ENCODE measurements at regions not wholly inside any gene's neighbourhood (a gene's known extent, or its start where the extent isn't known, plus 50 kb on each side); places are given as distances from the start of the nearest gene placed in this dataset.

DNA sequence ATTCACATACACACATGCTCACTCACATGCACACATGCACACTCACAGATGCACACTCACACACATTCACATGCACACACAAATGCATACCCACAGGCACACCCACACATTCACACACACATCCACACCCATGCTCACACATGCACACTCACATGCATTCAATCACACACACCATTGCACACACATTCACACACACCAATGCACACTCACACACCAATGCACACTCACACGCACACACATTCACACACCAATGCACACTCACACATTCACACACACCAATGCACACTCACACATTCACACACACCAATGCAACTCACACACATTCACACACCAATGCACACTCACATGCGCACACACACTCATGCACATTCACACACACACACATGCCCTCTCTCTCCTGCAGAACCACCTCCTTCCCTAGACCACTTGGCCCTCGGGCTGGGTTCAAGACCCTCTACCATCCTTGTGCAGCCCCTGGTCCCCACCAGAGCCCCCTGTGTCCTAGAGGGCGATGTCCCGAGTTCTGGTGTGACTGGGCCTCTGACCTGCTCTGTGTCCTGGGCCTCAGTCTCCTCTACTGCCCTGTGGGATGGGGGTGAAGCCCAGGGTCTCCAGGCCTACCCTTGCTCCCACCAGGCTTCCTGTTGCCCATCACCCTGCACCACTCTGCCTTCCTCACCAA is 139.0 kb downstream of the OLFM1 start:
- no peak overlapping the region for H2AFZ ChIP-seq (replicated peaks)
- Mint-ChIP-seq H3K27me3 (ENCODE audit: insufficient read depth, low read depth) (peaks cover 10% of the 10 kb centered on the region), H3K4me3 (no peak overlapping the region), H3K4me1 (peaks cover 19% of the 10 kb centered on the region), H3K9me3 (no peaks in the 10 kb centered on the region), H3K27ac (no peak overlapping the region), H3K36me3 (no peaks in the 10 kb centered on the region)
- H3K27ac ChIP-seq = no peak overlapping the region
- H3K4me3 ChIP-seq = no peak overlapping the region
- no peak for DNase-seq (ENCODE audit: low spot score)
- no peak overlapping the region for H3K4me2 ChIP-seq
- H3K79me2 ChIP-seq (ENCODE audit: low read depth) = no peaks in the 10 kb centered on the region
- no peaks in the 10 kb centered on the region for H4K20me1 ChIP-seq (ENCODE audit: low read depth)
- no peaks in the 10 kb centered on the region for H3K9me3 ChIP-seq (ENCODE audit: low read depth)
- H3K36me3 ChIP-seq = no peaks in the 10 kb centered on the region
- H3F3A ChIP-seq (ENCODE audit: low read depth) = peaks cover 18% of the 10 kb centered on the region
- no peak overlapping the region for H3K9ac ChIP-seq
- TF ChIP-seq, protein P1, sequence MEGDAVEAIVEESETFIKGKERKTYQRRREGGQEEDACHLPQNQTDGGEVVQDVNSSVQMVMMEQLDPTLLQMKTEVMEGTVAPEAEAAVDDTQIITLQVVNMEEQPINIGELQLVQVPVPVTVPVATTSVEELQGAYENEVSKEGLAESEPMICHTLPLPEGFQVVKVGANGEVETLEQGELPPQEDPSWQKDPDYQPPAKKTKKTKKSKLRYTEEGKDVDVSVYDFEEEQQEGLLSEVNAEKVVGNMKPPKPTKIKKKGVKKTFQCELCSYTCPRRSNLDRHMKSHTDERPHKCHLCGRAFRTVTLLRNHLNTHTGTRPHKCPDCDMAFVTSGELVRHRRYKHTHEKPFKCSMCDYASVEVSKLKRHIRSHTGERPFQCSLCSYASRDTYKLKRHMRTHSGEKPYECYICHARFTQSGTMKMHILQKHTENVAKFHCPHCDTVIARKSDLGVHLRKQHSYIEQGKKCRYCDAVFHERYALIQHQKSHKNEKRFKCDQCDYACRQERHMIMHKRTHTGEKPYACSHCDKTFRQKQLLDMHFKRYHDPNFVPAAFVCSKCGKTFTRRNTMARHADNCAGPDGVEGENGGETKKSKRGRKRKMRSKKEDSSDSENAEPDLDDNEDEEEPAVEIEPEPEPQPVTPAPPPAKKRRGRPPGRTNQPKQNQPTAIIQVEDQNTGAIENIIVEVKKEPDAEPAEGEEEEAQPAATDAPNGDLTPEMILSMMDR (IDR thresholded peaks at IDR 0.05) = no peak
- no peak for TF ChIP-seq EZH2phosphoT487 (IDR thresholded peaks at IDR 0.05)
- no peak for TF ChIP-seq EZH2 (IDR thresholded peaks at IDR 0.05)
- H3K4me1 ChIP-seq = peaks cover 27% of the 10 kb centered on the region
- no peaks in the 10 kb centered on the region for H3K27me3 ChIP-seq

DNA sequence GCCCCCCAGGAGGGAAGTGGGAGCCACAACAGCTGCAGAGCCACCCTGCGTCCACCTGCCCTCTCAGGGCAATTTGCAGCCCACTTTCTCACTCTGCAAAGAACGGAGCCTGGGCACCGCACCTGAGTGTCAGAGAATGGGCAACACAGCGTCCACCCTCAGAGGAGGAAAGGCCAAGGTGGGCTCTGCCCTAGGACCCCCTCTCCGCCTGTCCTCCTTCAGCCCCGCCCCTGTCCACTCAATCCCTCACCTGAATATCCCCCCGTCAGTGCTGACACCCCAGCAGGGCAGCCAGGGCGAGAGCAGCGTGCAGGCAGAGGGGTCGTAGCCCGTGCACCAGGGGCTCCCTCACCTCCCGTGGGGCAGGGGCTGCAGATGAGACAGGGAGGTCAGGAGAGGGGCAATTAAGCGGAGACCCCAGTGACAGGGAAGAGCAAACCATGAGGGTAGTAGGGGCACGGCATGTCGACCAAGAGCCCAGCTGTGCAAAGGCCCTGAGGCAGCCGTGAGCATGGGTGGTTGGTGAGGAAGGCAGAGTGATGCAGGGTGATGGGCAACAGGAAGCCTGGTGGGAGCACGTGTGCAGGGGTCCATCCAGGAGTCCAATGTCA is 140.3 kb downstream of the OLFM1 start:
- Mint-ChIP-seq H3K4me3 (no peak overlapping the region), H3K27me3 (ENCODE audit: insufficient read depth, low read depth) (peaks cover 12% of the 10 kb centered on the region), H3K27ac (no peak overlapping the region), H3K4me1 (peaks cover 13% of the 10 kb centered on the region), H3K36me3 (no peaks in the 10 kb centered on the region), H3K9me3 (no peaks in the 10 kb centered on the region)
- Histone ChIP-seq H3K9ac (no peak overlapping the region), H2AFZ (replicated peaks) (no peak overlapping the region), H3K4me3 (no peak overlapping the region), H3K9me3 (ENCODE audit: low read depth) (no peaks in the 10 kb centered on the region), H4K20me1 (ENCODE audit: low read depth) (no peaks in the 10 kb centered on the region), H3K4me1 (peaks cover 20% of the 10 kb centered on the region), H3K27ac (no peak overlapping the region), H3K4me2 (no peak overlapping the region), H3K36me3 (no peaks in the 10 kb centered on the region), H3F3A (ENCODE audit: low read depth) (peaks cover 16% of the 10 kb centered on the region), H3K79me2 (ENCODE audit: low read depth) (no peaks in the 10 kb centered on the region), H3K27me3 (no peaks in the 10 kb centered on the region)
- TF ChIP-seq EZH2 (IDR thresholded peaks at IDR 0.05) = no peak
- TF ChIP-seq EZH2phosphoT487 (IDR thresholded peaks at IDR 0.05) = no peak
- TF ChIP-seq, protein P1 (IDR thresholded peaks at IDR 0.05) = no peak
- DNase-seq (ENCODE audit: low spot score) = no peak

DNA sequence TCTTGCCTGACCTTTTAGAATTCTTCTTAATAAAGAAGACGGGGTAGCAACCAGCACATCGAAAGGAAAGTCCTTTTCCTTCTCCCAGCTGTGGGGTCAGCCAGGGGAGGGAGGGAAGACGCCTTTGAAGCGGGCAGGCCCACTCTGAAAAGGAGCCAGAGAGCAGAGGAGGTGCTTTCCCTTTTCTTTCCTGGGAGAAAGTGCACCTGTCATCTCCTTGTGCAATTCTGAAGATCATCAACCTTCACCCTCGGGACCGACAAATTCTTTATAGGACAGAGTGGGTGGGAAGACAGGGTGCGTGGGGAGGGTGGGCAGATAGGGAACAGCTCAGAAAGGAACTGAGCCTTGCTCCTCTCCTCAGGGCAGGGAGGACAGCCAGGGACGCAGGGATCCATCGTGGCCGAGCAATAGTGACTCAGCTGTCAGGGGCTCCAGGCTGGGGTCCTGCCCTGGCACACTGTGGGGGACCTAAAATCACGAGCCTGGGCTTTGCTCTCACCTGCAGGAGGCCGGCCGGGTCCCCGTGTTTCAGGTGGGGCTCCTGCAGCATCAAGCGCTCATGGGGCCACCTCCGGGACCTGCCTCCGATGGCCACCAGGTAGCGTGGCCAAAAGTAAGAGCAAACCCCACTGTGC is 141.0 kb downstream of the OLFM1 start:
- Mint-ChIP-seq H3K27me3 (ENCODE audit: insufficient read depth, low read depth) (peaks cover 9% of the 10 kb centered on the region), H3K4me3 (no peak overlapping the region), H3K36me3 (no peaks in the 10 kb centered on the region), H3K9me3 (peaks cover 2% of the 10 kb centered on the region), H3K27ac (no peak overlapping the region), H3K4me1 (peaks cover 6% of the 10 kb centered on the region)
- Histone ChIP-seq H3F3A (ENCODE audit: low read depth) (peaks cover 13% of the 10 kb centered on the region), H3K27me3 (no peaks in the 10 kb centered on the region), H3K9me3 (ENCODE audit: low read depth) (no peaks in the 10 kb centered on the region), H3K4me2 (no peak overlapping the region), H3K36me3 (no peaks in the 10 kb centered on the region), H4K20me1 (ENCODE audit: low read depth) (no peaks in the 10 kb centered on the region), H3K27ac (no peak overlapping the region), H3K79me2 (ENCODE audit: low read depth) (no peaks in the 10 kb centered on the region), H2AFZ (replicated peaks) (no peak overlapping the region), H3K4me3 (no peak overlapping the region), H3K4me1 (peaks cover 13% of the 10 kb centered on the region), H3K9ac (no peak overlapping the region)
- no peak for DNase-seq (ENCODE audit: low spot score)
- TF ChIP-seq, protein P1 (IDR thresholded peaks at IDR 0.05) = no peak
- no peak for TF ChIP-seq EZH2 (IDR thresholded peaks at IDR 0.05)
- TF ChIP-seq EZH2phosphoT487 (IDR thresholded peaks at IDR 0.05) = no peak
